ENCODE measurements at regions not wholly inside any gene's neighbourhood (a gene's known extent, or its start where the extent isn't known, plus 50 kb on each side); places are given as distances from the start of the nearest gene placed in this dataset.

DNA sequence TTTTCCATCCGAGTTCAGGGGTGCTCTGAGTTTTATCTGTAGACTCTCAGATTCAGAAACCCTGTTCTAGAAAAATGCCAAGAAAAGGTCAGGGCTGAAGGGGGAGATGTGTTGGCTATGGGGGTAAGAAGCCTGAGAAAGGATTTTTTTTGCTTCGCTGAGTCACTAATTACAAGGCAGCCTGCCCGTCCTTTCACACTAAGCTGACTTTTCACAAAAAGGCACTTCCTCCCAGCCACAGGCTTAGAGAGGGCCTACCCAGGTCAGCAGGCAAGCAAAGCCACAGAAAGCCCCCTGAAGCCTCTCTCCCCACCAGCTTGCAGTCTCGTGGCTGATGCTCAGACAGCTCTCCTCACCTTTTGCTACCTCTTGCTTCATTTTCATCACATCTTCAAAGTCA lies 192.6 kb upstream of the PRICKLE2 start:
- intact Hi-C loops (cut with DNase I), result no loop called here
- Histone ChIP-seq H3K27ac (ENCODE audit: low read depth in 2 of 2, low read length in 2 of 2) (no peak overlapping the region), H3K36me3 (ENCODE audit: control insufficient read depth in 2 of 3, insufficient read depth in 3 of 3, low read length in 3 of 3) (no peaks in the 10 kb centered on the region), H3K4me3 (ENCODE audit: low read length in 3 of 3) (no peak overlapping the region), H3K27me3 (ENCODE audit: control insufficient read depth, insufficient read depth, low read length) (no peaks in the 10 kb centered on the region), H3K9ac (ENCODE audit: low read length in 3 of 3) (no peak overlapping the region), H3K4me1 (ENCODE audit: control insufficient read depth in 2 of 3, insufficient read depth in 2 of 3, low read depth in 1 of 3, low read length in 3 of 3) (peaks cover 0 to 8% (median 2%) of the 10 kb centered on the region in 3 donors), H3K9me3 (ENCODE audit: control insufficient read depth in 2 of 3, insufficient read depth in 1 of 3, low read length in 3 of 3) (no peaks in the 10 kb centered on the region)
- peak in 3 of 5 donors; percentile 34 to 54 (median 52) for DNase-seq
- TF ChIP-seq, protein P1, sequence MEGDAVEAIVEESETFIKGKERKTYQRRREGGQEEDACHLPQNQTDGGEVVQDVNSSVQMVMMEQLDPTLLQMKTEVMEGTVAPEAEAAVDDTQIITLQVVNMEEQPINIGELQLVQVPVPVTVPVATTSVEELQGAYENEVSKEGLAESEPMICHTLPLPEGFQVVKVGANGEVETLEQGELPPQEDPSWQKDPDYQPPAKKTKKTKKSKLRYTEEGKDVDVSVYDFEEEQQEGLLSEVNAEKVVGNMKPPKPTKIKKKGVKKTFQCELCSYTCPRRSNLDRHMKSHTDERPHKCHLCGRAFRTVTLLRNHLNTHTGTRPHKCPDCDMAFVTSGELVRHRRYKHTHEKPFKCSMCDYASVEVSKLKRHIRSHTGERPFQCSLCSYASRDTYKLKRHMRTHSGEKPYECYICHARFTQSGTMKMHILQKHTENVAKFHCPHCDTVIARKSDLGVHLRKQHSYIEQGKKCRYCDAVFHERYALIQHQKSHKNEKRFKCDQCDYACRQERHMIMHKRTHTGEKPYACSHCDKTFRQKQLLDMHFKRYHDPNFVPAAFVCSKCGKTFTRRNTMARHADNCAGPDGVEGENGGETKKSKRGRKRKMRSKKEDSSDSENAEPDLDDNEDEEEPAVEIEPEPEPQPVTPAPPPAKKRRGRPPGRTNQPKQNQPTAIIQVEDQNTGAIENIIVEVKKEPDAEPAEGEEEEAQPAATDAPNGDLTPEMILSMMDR (IDR thresholded peaks at IDR 0.05; ENCODE audit: borderline replicate concordance, extremely low read depth, insufficient read depth), result no peak
- FAIRE-seq, result no peak

DNA sequence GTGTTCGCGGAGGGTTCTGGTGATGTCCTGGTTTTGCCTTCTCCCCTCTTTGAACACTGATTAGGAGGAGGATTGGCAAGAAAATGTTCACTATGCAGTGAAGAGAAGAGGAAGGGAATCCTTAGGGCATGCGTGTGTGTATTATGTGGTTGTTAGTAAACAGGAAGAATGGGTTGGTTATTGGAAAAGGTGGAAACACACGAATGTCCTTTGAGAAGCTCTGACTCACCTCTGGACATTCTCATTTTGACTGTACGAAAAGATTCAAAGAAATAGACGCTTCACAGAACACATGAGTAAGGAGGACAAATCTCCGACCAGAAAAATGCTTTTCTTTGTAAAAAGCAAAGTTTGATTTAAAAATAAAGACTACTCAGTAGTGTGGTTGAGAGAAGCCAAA lies 188.8 kb upstream of the PRICKLE2 start:
- Histone ChIP-seq H3K27me3 (ENCODE audit: control insufficient read depth, insufficient read depth, low read length) (no peaks in the 10 kb centered on the region), H3K9ac (ENCODE audit: low read length in 3 of 3) (no peak overlapping the region), H3K4me3 (ENCODE audit: low read length in 3 of 3) (no peak overlapping the region), H3K4me1 (ENCODE audit: control insufficient read depth in 2 of 3, insufficient read depth in 2 of 3, low read depth in 1 of 3, low read length in 3 of 3) (peaks cover 0 to 8% (median 4%) of the 10 kb centered on the region in 3 donors), H3K27ac (ENCODE audit: low read depth in 2 of 2, low read length in 2 of 2) (no peak overlapping the region), H3K9me3 (ENCODE audit: control insufficient read depth in 2 of 3, insufficient read depth in 1 of 3, low read length in 3 of 3) (no peaks in the 10 kb centered on the region), H3K36me3 (ENCODE audit: control insufficient read depth in 2 of 3, insufficient read depth in 3 of 3, low read length in 3 of 3) (no peaks in the 10 kb centered on the region)
- FAIRE-seq, result no peak
- DNase-seq, result no peak
- intact Hi-C loops (cut with DNase I), result no loop called here
- TF ChIP-seq, protein P1 (IDR thresholded peaks at IDR 0.05; ENCODE audit: borderline replicate concordance, extremely low read depth, insufficient read depth), result no peak

DNA sequence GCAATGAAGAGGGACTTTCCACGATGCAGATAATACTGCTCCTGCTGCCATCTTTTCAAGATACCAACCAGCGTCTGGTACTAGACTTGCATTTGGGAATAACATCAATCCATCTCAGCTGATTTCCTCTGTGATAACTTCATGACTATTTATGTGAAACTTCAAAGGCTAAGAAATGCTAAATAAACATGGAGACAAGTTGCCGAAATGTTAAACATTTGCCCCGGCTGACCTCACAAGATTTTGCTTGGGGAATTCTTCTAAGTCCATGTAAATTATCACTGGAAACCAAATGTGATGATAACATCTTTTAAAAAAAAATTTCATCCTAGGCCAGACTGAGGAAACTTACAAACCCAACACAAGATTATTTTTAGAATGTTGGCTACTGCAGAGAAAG lies 185.8 kb upstream of the PRICKLE2 start:
- no peak for DNase-seq
- H3K36me3 ChIP-seq (ENCODE audit: control insufficient read depth in 2 of 3, insufficient read depth in 3 of 3, low read length in 3 of 3), result no peaks in the 10 kb centered on the region
- H3K4me1 ChIP-seq (ENCODE audit: control insufficient read depth in 2 of 3, insufficient read depth in 2 of 3, low read depth in 1 of 3, low read length in 3 of 3), result peaks cover 0 to 2% (median 0%) of the 10 kb centered on the region in 3 donors
- H3K27ac ChIP-seq (ENCODE audit: low read depth in 2 of 2, low read length in 2 of 2), result no peak overlapping the region
- H3K27me3 ChIP-seq (ENCODE audit: control insufficient read depth, insufficient read depth, low read length), result no peaks in the 10 kb centered on the region
- no peak overlapping the region for H3K9ac ChIP-seq (ENCODE audit: low read length in 3 of 3)
- TF ChIP-seq, protein P1 (IDR thresholded peaks at IDR 0.05; ENCODE audit: borderline replicate concordance, extremely low read depth, insufficient read depth), result no peak
- no peak overlapping the region for H3K4me3 ChIP-seq (ENCODE audit: low read length in 3 of 3)
- no peaks in the 10 kb centered on the region for H3K9me3 ChIP-seq (ENCODE audit: control insufficient read depth in 2 of 3, insufficient read depth in 1 of 3, low read length in 3 of 3)
- intact Hi-C loops (cut with DNase I), result no loop called here
- no peak for FAIRE-seq

DNA sequence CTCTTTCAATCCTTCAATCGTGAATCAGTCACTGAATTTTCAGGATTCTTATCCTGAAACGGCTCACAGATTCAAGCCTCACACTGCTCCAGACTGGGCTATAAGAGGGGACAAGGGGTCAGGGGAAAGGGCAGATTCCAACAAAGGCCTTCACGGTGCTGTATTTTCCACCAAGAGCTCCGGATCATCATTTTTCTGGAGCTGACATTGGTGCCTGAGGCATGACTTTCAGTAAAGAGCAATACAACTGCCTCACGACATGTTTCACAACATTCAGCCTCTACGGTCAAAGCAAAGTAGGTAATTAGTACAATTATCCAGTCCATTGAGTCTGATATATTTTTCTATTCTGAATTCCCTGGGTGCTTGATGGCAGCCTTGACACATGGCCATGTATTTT lies 185.0 kb upstream of the PRICKLE2 start:
- no peaks in the 10 kb centered on the region for H3K9me3 ChIP-seq (ENCODE audit: control insufficient read depth in 2 of 3, insufficient read depth in 1 of 3, low read length in 3 of 3)
- H3K9ac ChIP-seq (ENCODE audit: low read length in 3 of 3), result no peak overlapping the region
- H3K4me3 ChIP-seq (ENCODE audit: low read length in 3 of 3), result no peak overlapping the region
- no peaks in the 10 kb centered on the region for H3K27me3 ChIP-seq (ENCODE audit: control insufficient read depth, insufficient read depth, low read length)
- TF ChIP-seq, protein P1 (IDR thresholded peaks at IDR 0.05; ENCODE audit: borderline replicate concordance, extremely low read depth, insufficient read depth), result no peak
- H3K36me3 ChIP-seq (ENCODE audit: control insufficient read depth in 2 of 3, insufficient read depth in 3 of 3, low read length in 3 of 3), result no peaks in the 10 kb centered on the region
- no peak overlapping the region for H3K27ac ChIP-seq (ENCODE audit: low read depth in 2 of 2, low read length in 2 of 2)
- peaks cover 0 to 2% (median 0%) of the 10 kb centered on the region in 3 donors for H3K4me1 ChIP-seq (ENCODE audit: control insufficient read depth in 2 of 3, insufficient read depth in 2 of 3, low read depth in 1 of 3, low read length in 3 of 3)
- DNase-seq (no peak), FAIRE-seq (no peak)
- intact Hi-C loops (cut with DNase I), result no loop called here

Data from kidney (tissue), 13 donors.